ENCODE measurements at regions not wholly inside any gene's neighbourhood (a gene's known extent, or its start where the extent isn't known, plus 50 kb on each side); places are given as distances from the start of the nearest gene placed in this dataset.

DNA sequence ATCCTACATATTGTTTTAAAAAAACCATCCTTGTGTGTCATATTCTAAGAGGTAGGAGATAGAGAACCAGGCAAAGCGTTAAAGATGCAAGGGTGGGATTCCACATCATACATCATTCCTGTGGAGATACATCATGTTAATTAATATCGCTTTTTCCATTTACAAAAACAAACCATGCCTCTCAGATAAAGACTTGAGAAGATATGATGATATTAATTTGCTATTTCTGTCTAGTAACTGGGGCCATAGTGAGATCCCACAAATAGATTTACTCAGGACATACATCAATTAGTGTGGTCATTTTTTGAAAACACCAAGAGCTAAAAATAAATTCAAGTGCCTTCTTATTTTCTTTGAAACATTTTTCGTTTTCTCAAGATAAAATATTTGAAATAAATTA, 165.4 kb upstream of the TARS1 start:
- TF ChIP-seq, protein P1, sequence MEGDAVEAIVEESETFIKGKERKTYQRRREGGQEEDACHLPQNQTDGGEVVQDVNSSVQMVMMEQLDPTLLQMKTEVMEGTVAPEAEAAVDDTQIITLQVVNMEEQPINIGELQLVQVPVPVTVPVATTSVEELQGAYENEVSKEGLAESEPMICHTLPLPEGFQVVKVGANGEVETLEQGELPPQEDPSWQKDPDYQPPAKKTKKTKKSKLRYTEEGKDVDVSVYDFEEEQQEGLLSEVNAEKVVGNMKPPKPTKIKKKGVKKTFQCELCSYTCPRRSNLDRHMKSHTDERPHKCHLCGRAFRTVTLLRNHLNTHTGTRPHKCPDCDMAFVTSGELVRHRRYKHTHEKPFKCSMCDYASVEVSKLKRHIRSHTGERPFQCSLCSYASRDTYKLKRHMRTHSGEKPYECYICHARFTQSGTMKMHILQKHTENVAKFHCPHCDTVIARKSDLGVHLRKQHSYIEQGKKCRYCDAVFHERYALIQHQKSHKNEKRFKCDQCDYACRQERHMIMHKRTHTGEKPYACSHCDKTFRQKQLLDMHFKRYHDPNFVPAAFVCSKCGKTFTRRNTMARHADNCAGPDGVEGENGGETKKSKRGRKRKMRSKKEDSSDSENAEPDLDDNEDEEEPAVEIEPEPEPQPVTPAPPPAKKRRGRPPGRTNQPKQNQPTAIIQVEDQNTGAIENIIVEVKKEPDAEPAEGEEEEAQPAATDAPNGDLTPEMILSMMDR (IDR thresholded peaks at IDR 0.05; ENCODE audit: low read depth, low read length, poor library complexity, severe bottlenecking) = no peak
- no peak for TF ChIP-seq EZH2phosphoT487 (IDR thresholded peaks at IDR 0.05; ENCODE audit: borderline replicate concordance, low read length)

Data from DOHH2 (cell line).